CD14-positive monocyte (primary cell): ENCODE measurements at regions not wholly inside any gene's neighbourhood (a gene's known extent, or its start where the extent isn't known, plus 50 kb on each side); places are given as distances from the start of the nearest gene placed in this dataset.

Experiments used
- DNase-seq, 3 donors: peaks; one replicate each; pipeline ENCODE4 v3.0.0-alpha.2; 2011 to 2022
- H2AFZ ChIP-seq: 2 replicates; pipeline ENCODE4 v1.6.0; 2012; ENCODE audit warnings: mild to moderate bottlenecking, low read depth, low read length, inconsistent platforms; ENCODE audit not compliant: insufficient read depth, poor library complexity, severe bottlenecking
- H3K27ac ChIP-seq, 2 donors: 1 replicate in 1 of 2; 2 replicates in 1 of 2; pipeline ENCODE4 v1.5.1; 2012 to 2013; ENCODE audit warnings: low read length in 2 of 2, control low read depth in 1 of 2, inconsistent platforms in 1 of 2, low read depth in 1 of 2, mild to moderate bottlenecking in 1 of 2
- H3K27me3 ChIP-seq, 2 donors: one replicate each; pipeline versions ENCODE4 v1.6.0 to v1.6.1; 2011 to 2013; ENCODE audit warnings: low read length in 2 of 2; ENCODE audit not compliant: control insufficient read depth in 2 of 2, insufficient read depth in 2 of 2
- H3K36me3 ChIP-seq, 2 donors: replicated peaks in 1 of 2; 1 replicate in 1 of 2; 2 replicates in 1 of 2; pipeline versions ENCODE4 v1.5.1 to v1.6.1; 2012 to 2013; ENCODE audit warnings: low read length in 2 of 2, control low read depth in 1 of 2, inconsistent platforms in 1 of 2, mild to moderate bottlenecking in 1 of 2; ENCODE audit not compliant: insufficient read depth in 2 of 2, control insufficient read depth in 1 of 2
- H3K4me1 ChIP-seq, 2 donors: 1 replicate in 1 of 2; 2 replicates in 1 of 2; pipeline versions ENCODE4 v1.5.1 to v1.6.1; 2012 to 2013; ENCODE audit warnings: low read length in 2 of 2, control low read depth in 1 of 2, inconsistent platforms in 1 of 2, mild to moderate bottlenecking in 1 of 2, moderate library complexity in 1 of 2; ENCODE audit not compliant: insufficient read depth in 2 of 2, control insufficient read depth in 1 of 2
- H3K4me2 ChIP-seq: replicated peaks from 2 replicates; pipeline ENCODE3; 2012; ENCODE audit warnings: low read length, moderate library complexity, mild to moderate bottlenecking; ENCODE audit not compliant: poor library complexity, severe bottlenecking; ENCODE audit errors: extremely low read depth
- H3K4me3 ChIP-seq, 3 experiments: fragments of 200-600 bp in 1 of 3; sonication (generic) in 1 of 3; replicated peaks in 1 of 3; 1 replicate in 2 of 3; 2 replicates in 1 of 3; pipeline ENCODE4 v1.5.1; 2011 to 2013; ENCODE audit warnings: low read length in 3 of 3, mild to moderate bottlenecking in 3 of 3, control low read depth in 2 of 3, low read depth in 2 of 3, inconsistent platforms in 1 of 3, moderate library complexity in 1 of 3
- H3K79me2 ChIP-seq: 2 replicates; pipeline ENCODE4 v1.6.0; 2012; ENCODE audit warnings: mild to moderate bottlenecking, control low read depth, inconsistent platforms, low read length, moderate library complexity; ENCODE audit not compliant: insufficient read depth
- H3K9ac ChIP-seq: 2 replicates; pipeline ENCODE4 v1.6.0; 2017; ENCODE audit warnings: low read length, mild to moderate bottlenecking; ENCODE audit not compliant: insufficient read depth, poor library complexity, severe bottlenecking
- H3K9me3 ChIP-seq, 2 donors: replicated peaks in 1 of 2; 1 replicate in 1 of 2; 2 replicates in 1 of 2; pipeline versions ENCODE4 v1.5.1 to v1.6.1; 2012 to 2013; ENCODE audit warnings: low read length in 2 of 2, control low read depth in 1 of 2; ENCODE audit not compliant: control insufficient read depth in 1 of 2, insufficient read depth in 1 of 2
- H4K20me1 ChIP-seq: 2 replicates; pipeline ENCODE4 v1.6.0; 2012; ENCODE audit warnings: mild to moderate bottlenecking, low read length, control low read depth, moderate library complexity; ENCODE audit not compliant: insufficient read depth
- H3K27ac Mint-ChIP-seq, 7 donors: one replicate each; pipeline ENCODE4 v1.8.0; 2020; ENCODE audit warnings: mild to moderate bottlenecking in 7 of 7, mixed read lengths in 7 of 7, moderate library complexity in 6 of 7, inconsistent platforms in 2 of 7
- H3K27me3 Mint-ChIP-seq, 3 donors: one replicate each; pipeline ENCODE4 v1.8.0; 2021 to 2022; ENCODE audit warnings: low read depth in 3 of 3, mild to moderate bottlenecking in 3 of 3, mixed read lengths in 3 of 3, moderate library complexity in 3 of 3, inconsistent platforms in 1 of 3
- H3K36me3 Mint-ChIP-seq, 2 donors: one replicate each; pipeline ENCODE4 v1.8.0; 2020; ENCODE audit warnings: mixed read lengths in 2 of 2, inconsistent platforms in 1 of 2, mild to moderate bottlenecking in 1 of 2
- H3K4me1 Mint-ChIP-seq: one replicate; pipeline ENCODE4 v1.8.0; 2020; ENCODE audit warnings: mild to moderate bottlenecking, mixed read lengths
- H3K4me3 Mint-ChIP-seq, 2 donors: one replicate each; pipeline ENCODE4 v1.8.0; 2020; ENCODE audit warnings: mild to moderate bottlenecking in 2 of 2, mixed read lengths in 2 of 2, moderate library complexity in 1 of 2
- H3K9me3 Mint-ChIP-seq, 7 donors: one replicate each; pipeline ENCODE4 v1.8.0; 2020 to 2022; ENCODE audit warnings: mixed read lengths in 7 of 7, mild to moderate bottlenecking in 6 of 7, moderate library complexity in 6 of 7, inconsistent platforms in 2 of 7
- WGBS: methylation state at CpG from one replicate; pipeline ENCODE4 v1.1.5; 2013; ENCODE audit warnings: missing lambda C conversion rate; ENCODE audit not compliant: insufficient coverage; 5-methylcytosine and 5-hydroxymethylcytosine counted together
- intact Hi-C, 2 donors: fragments of 100-400 bp; cut with micrococcal nuclease; formaldehyde crosslinking; loops; one replicate each; pipeline versions ENCODE4 v1.15.0 to v1.15.1; 2023
- TF ChIP-seq, protein P1 (sequence below): fragments of 200-600 bp; IDR thresholded peaks from one replicate; pipeline ENCODE4 v1.8.0; 2022; ENCODE audit warnings: antibody characterized with exemption, mild to moderate bottlenecking

- H3K9me3 ChIP-seq: no peaks in the 10 kb centered on the region
- TF ChIP-seq, protein P1, sequence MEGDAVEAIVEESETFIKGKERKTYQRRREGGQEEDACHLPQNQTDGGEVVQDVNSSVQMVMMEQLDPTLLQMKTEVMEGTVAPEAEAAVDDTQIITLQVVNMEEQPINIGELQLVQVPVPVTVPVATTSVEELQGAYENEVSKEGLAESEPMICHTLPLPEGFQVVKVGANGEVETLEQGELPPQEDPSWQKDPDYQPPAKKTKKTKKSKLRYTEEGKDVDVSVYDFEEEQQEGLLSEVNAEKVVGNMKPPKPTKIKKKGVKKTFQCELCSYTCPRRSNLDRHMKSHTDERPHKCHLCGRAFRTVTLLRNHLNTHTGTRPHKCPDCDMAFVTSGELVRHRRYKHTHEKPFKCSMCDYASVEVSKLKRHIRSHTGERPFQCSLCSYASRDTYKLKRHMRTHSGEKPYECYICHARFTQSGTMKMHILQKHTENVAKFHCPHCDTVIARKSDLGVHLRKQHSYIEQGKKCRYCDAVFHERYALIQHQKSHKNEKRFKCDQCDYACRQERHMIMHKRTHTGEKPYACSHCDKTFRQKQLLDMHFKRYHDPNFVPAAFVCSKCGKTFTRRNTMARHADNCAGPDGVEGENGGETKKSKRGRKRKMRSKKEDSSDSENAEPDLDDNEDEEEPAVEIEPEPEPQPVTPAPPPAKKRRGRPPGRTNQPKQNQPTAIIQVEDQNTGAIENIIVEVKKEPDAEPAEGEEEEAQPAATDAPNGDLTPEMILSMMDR: no peak
- no peaks in the 10 kb centered on the region for H4K20me1 ChIP-seq
- DNase-seq: no peak
- no peak overlapping the region for H3K27ac ChIP-seq
- no peaks in the 10 kb centered on the region for H3K36me3 Mint-ChIP-seq
- H3K4me3 ChIP-seq: no peak overlapping the region
- H3K4me2 ChIP-seq: no peak overlapping the region
- H3K4me1 ChIP-seq: no peaks in the 10 kb centered on the region
- H2AFZ ChIP-seq: no peak overlapping the region
- no peaks in the 10 kb centered on the region for H3K4me1 Mint-ChIP-seq
- no peaks in the 10 kb centered on the region for H3K27me3 ChIP-seq
- H3K27ac Mint-ChIP-seq: no peak overlapping the region
- intact Hi-C loops: no loop called here
- no peak overlapping the region for H3K9ac ChIP-seq
- no peaks in the 10 kb centered on the region for H3K27me3 Mint-ChIP-seq
- H3K79me2 ChIP-seq: no peaks in the 10 kb centered on the region
- H3K4me3 Mint-ChIP-seq: no peak overlapping the region
- no peaks in the 10 kb centered on the region for H3K36me3 ChIP-seq
- peaks cover 0 to 15% (median 1%) of the 10 kb centered on the region in 7 donors for H3K9me3 Mint-ChIP-seq
Observed at GRCh38 chr10:56905051-56905450, 544.0 kb upstream of the ZWINT start.

- Histone ChIP-seq H3K9me3 (peaks cover 0 to 3% of the 10 kb centered on the region in 2 donors), H3K9ac (no peak overlapping the region), H4K20me1 (no peaks in the 10 kb centered on the region), H3K4me2 (no peak overlapping the region), H3K79me2 (no peaks in the 10 kb centered on the region), H3K27ac (no peak overlapping the region), H3K36me3 (no peaks in the 10 kb centered on the region), H2AFZ (no peak overlapping the region), H3K27me3 (no peaks in the 10 kb centered on the region), H3K4me3 (no peak overlapping the region), H3K4me1 (no peaks in the 10 kb centered on the region)
- no peak for DNase-seq
- intact Hi-C loops: no loop called here
- Mint-ChIP-seq H3K27ac (no peak overlapping the region), H3K9me3 (peaks cover 0 to 5% (median 1%) of the 10 kb centered on the region in 7 donors), H3K36me3 (no peaks in the 10 kb centered on the region), H3K27me3 (no peaks in the 10 kb centered on the region), H3K4me1 (no peaks in the 10 kb centered on the region), H3K4me3 (no peak overlapping the region)
- WGBS: 100% methylated on average over 1 of the region's 3 CpGs
- TF ChIP-seq, protein P1: no peak
Observed at GRCh38 chr10:56902554-56902953, 541.5 kb upstream of the ZWINT start.
